Spleen (tissue), 7 donors: ENCODE measurements at regions not wholly inside any gene's neighbourhood (a gene's known extent, or its start where the extent isn't known, plus 50 kb on each side); places are given as distances from the start of the nearest gene placed in this dataset.

ENCODE experiments used
- CTCF ChIP-seq, 11 experiments: fragments of 200-600 bp in 7 of 11; fragments of 450-650 bp in 4 of 11; sonication (generic) in 4 of 11; IDR thresholded peaks in 8 of 11; conservative IDR thresholded peaks in 3 of 11; 1 replicate in 7 of 11; 2 replicates in 4 of 11; pipeline versions ENCODE4 v1.4.0 to v1.8.0; 2016 to 2021; ENCODE audit warnings: antibody characterized with exemption in 11 of 11, inconsistent platforms in 4 of 11, mild to moderate bottlenecking in 1 of 11
- POLR2A ChIP-seq, 3 donors: fragments of 450-650 bp; IDR thresholded peaks; one replicate each; pipeline ENCODE4 v1.5.1; 2017; ENCODE audit warnings: antibody characterized with exemption in 3 of 3, mild to moderate bottlenecking in 1 of 3
- POLR2AphosphoS5 ChIP-seq, 3 donors: sonication (generic); formaldehyde crosslinking; IDR thresholded peaks; one replicate each; pipeline ENCODE4 v1.5.1; 2017; ENCODE audit warnings: antibody characterized with exemption in 3 of 3
- donor health status: DM: no; HTN: no; CAD: no; lungs with moderate emphysema.
- donor health status: DM: no; HTN: no; CAD: no.
- donor health status: DM: no; HTN: no; CAD: no.

- TF ChIP-seq CTCF (IDR thresholded peaks at IDR 0.05 in 8 of 11, conservative IDR thresholded peaks at IDR 0.05 in 3 of 11) (no peak), POLR2A (IDR thresholded peaks at IDR 0.05) (no peak), POLR2AphosphoS5 (IDR thresholded peaks at IDR 0.05) (peak in 1 of 3 donors; percentile 74)
Observed at GRCh38 chr15:95442107-95442719, 888.3 kb upstream of the NR2F2 start.
